ENCODE measurements at regions not wholly inside any gene's neighbourhood (a gene's known extent, or its start where the extent isn't known, plus 50 kb on each side); places are given as distances from the start of the nearest gene placed in this dataset.

DNA sequence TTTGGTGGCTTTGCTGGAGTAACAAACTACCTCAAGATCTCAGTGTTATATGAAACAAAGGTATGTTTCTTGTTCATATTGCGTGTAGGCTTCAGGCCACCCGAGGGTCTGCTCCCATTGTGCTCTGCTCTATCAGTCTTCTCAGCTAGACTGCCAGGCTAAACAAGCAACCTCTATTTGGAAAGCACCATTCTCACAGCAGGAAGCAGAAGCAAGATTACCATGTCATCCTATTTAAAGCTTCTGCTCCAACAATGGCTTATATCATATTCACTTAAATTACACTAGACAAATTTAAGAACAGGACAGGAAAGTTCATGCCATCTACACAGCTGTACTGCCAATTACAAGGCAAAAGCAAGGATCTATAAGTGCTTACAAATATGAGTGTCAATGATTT is 385.8 kb downstream of the PPARGC1A start:
- H2AFZ ChIP-seq (ENCODE audit: low read depth, low read length): no peak overlapping the region
- no peaks in the 10 kb centered on the region for H3K79me2 ChIP-seq (ENCODE audit: control insufficient read depth, insufficient read depth, low read length)
- H3K9ac ChIP-seq (ENCODE audit: insufficient read depth in 1 of 2, low read depth in 2 of 2, low read length in 2 of 2): no peak overlapping the region
- in situ Hi-C loops (cut with MboI): no loop called here
- no peaks in the 10 kb centered on the region for H3K4me1 ChIP-seq (replicated peaks in 1 of 2; ENCODE audit: control insufficient read depth in 2 of 2, insufficient read depth in 2 of 2, low read length in 2 of 2)
- ATAC-seq: no peak
- FAIRE-seq: no peak
- no peaks in the 10 kb centered on the region for H3K9me1 ChIP-seq (ENCODE audit: control insufficient read depth, insufficient read depth, low read length)
- ChIA-PET POLR2A (no interaction called here), CTCF (ENCODE audit: low intra/inter-chr PET ratio) (no interaction called here)
- no TSS peak for BruUV-seq (replicated peaks)
- no peaks in the 10 kb centered on the region for H4K20me1 ChIP-seq (replicated peaks; ENCODE audit: control insufficient read depth, insufficient read depth, low read length)
- H3K27me3 ChIP-seq (ENCODE audit: control insufficient read depth in 2 of 2, insufficient read depth in 2 of 2, low read length in 2 of 2): no peaks in the 10 kb centered on the region
- H3K9me3 ChIP-seq (replicated peaks; ENCODE audit: control insufficient read depth, insufficient read depth, low read depth, low read length): no peaks in the 10 kb centered on the region
- 22% methylated on average over 2 of the region's 2 CpGs for WGBS (ENCODE audit: insufficient coverage, low coverage, missing lambda C conversion rate)
- TF ChIP-seq, protein P1, sequence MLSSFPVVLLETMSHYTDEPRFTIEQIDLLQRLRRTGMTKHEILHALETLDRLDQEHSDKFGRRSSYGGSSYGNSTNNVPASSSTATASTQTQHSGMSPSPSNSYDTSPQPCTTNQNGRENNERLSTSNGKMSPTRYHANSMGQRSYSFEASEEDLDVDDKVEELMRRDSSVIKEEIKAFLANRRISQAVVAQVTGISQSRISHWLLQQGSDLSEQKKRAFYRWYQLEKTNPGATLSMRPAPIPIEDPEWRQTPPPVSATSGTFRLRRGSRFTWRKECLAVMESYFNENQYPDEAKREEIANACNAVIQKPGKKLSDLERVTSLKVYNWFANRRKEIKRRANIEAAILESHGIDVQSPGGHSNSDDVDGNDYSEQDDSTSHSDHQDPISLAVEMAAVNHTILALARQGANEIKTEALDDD (IDR thresholded peaks at IDR 0.05): no peak
- TF ChIP-seq SAP30 (IDR thresholded peaks at IDR 0.05; ENCODE audit: borderline replicate concordance, insufficient read depth, low read depth, low read length, poor library complexity, severe bottlenecking): no peak
- no peak for TF ChIP-seq JUNB (CRISPR knock-in tag; conservative IDR thresholded peaks at IDR 0.05)
- TF ChIP-seq MED1 (CRISPR knock-in tag; IDR thresholded peaks at IDR 0.05; ENCODE audit: borderline replicate concordance): no peak
- TF ChIP-seq ILK (tag; IDR thresholded peaks at IDR 0.05; ENCODE audit: borderline replicate concordance, low read depth): no peak
- TF ChIP-seq BRF1 (IDR thresholded peaks at IDR 0.05; ENCODE audit: borderline replicate concordance, extremely low read depth, insufficient read length): no peak
- TF ChIP-seq PHF8 (IDR thresholded peaks at IDR 0.05; ENCODE audit: borderline replicate concordance, low read length): no peak
- TF ChIP-seq, protein P2, sequence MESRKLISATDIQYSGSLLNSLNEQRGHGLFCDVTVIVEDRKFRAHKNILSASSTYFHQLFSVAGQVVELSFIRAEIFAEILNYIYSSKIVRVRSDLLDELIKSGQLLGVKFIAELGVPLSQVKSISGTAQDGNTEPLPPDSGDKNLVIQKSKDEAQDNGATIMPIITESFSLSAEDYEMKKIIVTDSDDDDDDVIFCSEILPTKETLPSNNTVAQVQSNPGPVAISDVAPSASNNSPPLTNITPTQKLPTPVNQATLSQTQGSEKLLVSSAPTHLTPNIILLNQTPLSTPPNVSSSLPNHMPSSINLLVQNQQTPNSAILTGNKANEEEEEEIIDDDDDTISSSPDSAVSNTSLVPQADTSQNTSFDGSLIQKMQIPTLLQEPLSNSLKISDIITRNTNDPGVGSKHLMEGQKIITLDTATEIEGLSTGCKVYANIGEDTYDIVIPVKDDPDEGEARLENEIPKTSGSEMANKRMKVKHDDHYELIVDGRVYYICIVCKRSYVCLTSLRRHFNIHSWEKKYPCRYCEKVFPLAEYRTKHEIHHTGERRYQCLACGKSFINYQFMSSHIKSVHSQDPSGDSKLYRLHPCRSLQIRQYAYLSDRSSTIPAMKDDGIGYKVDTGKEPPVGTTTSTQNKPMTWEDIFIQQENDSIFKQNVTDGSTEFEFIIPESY (CRISPR knock-in tag; IDR thresholded peaks at IDR 0.05): no peak
- no peak for TF ChIP-seq ZNF274 (IDR thresholded peaks at IDR 0.05; ENCODE audit: borderline replicate concordance, low read depth, low read length)
- no peak for TF ChIP-seq BRD9 (IDR thresholded peaks at IDR 0.05; ENCODE audit: low read depth, partially characterized antibody)
- no peak for TF ChIP-seq TRIM24 (IDR thresholded peaks at IDR 0.05)
- TF ChIP-seq NFE2 (IDR thresholded peaks at IDR 0.05; ENCODE audit: low read depth): no peak
- no peaks in the 10 kb centered on the region for H3K36me3 ChIP-seq (ENCODE audit: control insufficient read depth, insufficient read depth, low read length)
- intact Hi-C loops (cut with micrococcal nuclease): no loop called here
- H3K27ac ChIP-seq (ENCODE audit: extremely low read depth, low read depth, low read length): no peak overlapping the region
- DNase-seq (ENCODE audit: extremely low read depth in 1 of 4, low spot score in 3 of 4): no peak
- H3K4me2 ChIP-seq (ENCODE audit: insufficient read depth, low read length): no peak overlapping the region
- no peak overlapping the region for H3K4me3 ChIP-seq

All from K562 (cell line).